ENCODE measurements at regions not wholly inside any gene's neighbourhood (a gene's known extent, or its start where the extent isn't known, plus 50 kb on each side); places are given as distances from the start of the nearest gene placed in this dataset.

DNA sequence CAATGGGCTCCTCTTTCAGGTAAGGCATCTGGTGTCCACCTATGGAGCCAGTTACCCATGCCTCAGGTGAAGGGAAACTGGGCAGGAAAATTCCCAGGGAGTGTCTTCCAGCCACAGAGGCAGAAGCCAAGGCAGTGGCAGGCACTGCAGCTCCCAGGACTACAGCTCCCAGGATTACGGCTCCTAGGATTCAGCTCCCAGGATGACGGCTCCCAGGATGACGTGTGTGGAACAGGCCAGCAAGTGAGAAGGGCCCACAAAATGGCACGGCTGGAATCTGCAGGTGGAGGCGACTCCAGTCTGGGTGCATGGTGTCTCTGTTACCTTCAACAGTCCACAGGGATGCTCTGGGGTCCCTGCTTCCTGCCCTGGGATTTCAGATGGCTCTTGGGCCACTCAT, 92.1 kb downstream of the PTGR3 start:
- Histone ChIP-seq H3K27me3 (ENCODE audit: insufficient read depth, poor library complexity, severe bottlenecking) (no peaks in the 10 kb centered on the region), H3K27ac (ENCODE audit: poor library complexity, severe bottlenecking) (no peak overlapping the region), H3K36me3 (ENCODE audit: low read depth) (no peaks in the 10 kb centered on the region), H3K9me3 (ENCODE audit: severe bottlenecking) (no peaks in the 10 kb centered on the region), H3K4me1 (ENCODE audit: insufficient read depth, poor library complexity, severe bottlenecking) (no peaks in the 10 kb centered on the region), H3K4me3 (ENCODE audit: severe bottlenecking) (no peak overlapping the region)
- no peak for ATAC-seq (ENCODE audit: low read depth)
- TF ChIP-seq, protein P1, sequence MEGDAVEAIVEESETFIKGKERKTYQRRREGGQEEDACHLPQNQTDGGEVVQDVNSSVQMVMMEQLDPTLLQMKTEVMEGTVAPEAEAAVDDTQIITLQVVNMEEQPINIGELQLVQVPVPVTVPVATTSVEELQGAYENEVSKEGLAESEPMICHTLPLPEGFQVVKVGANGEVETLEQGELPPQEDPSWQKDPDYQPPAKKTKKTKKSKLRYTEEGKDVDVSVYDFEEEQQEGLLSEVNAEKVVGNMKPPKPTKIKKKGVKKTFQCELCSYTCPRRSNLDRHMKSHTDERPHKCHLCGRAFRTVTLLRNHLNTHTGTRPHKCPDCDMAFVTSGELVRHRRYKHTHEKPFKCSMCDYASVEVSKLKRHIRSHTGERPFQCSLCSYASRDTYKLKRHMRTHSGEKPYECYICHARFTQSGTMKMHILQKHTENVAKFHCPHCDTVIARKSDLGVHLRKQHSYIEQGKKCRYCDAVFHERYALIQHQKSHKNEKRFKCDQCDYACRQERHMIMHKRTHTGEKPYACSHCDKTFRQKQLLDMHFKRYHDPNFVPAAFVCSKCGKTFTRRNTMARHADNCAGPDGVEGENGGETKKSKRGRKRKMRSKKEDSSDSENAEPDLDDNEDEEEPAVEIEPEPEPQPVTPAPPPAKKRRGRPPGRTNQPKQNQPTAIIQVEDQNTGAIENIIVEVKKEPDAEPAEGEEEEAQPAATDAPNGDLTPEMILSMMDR (IDR thresholded peaks at IDR 0.05; ENCODE audit: poor library complexity, severe bottlenecking), result no peak
- no peak for DNase-seq (ENCODE audit: low spot score)

- no peak for ATAC-seq (ENCODE audit: low read depth)
These were observed 92.8 kb downstream of the PTGR3 start for GRCh38 chr18:75116165-75116564.

GRCh38 chr18:75115514-75115913, 93.4 kb downstream of the PTGR3 start:
- Histone ChIP-seq H3K36me3 (ENCODE audit: low read depth) (no peaks in the 10 kb centered on the region), H3K4me1 (ENCODE audit: insufficient read depth, poor library complexity, severe bottlenecking) (no peaks in the 10 kb centered on the region), H3K27me3 (ENCODE audit: insufficient read depth, poor library complexity, severe bottlenecking) (no peaks in the 10 kb centered on the region), H3K4me3 (ENCODE audit: severe bottlenecking) (no peak overlapping the region), H3K9me3 (ENCODE audit: severe bottlenecking) (no peaks in the 10 kb centered on the region), H3K27ac (ENCODE audit: poor library complexity, severe bottlenecking) (no peak overlapping the region)
- ATAC-seq (ENCODE audit: low read depth) (no peak), DNase-seq (ENCODE audit: low spot score) (no peak)
- TF ChIP-seq, protein P1 (IDR thresholded peaks at IDR 0.05; ENCODE audit: poor library complexity, severe bottlenecking), result no peak

More at GRCh38 chr18:75116165-75116564, 92.8 kb downstream of the PTGR3 start:
- no peaks in the 10 kb centered on the region for H3K27me3 ChIP-seq (ENCODE audit: insufficient read depth, poor library complexity, severe bottlenecking)
- no peaks in the 10 kb centered on the region for H3K36me3 ChIP-seq (ENCODE audit: low read depth)
- H3K4me1 ChIP-seq (ENCODE audit: insufficient read depth, poor library complexity, severe bottlenecking), result no peaks in the 10 kb centered on the region
- no peak for DNase-seq (ENCODE audit: low spot score)
- TF ChIP-seq, protein P1 (IDR thresholded peaks at IDR 0.05; ENCODE audit: poor library complexity, severe bottlenecking), result no peak
- H3K4me3 ChIP-seq (ENCODE audit: severe bottlenecking), result no peak overlapping the region
- no peak overlapping the region for H3K27ac ChIP-seq (ENCODE audit: poor library complexity, severe bottlenecking)
- H3K9me3 ChIP-seq (ENCODE audit: severe bottlenecking), result no peaks in the 10 kb centered on the region
